GM21390 (cell line): ENCODE measurements at regions not wholly inside any gene's neighbourhood (a gene's known extent, or its start where the extent isn't known, plus 50 kb on each side); places are given as distances from the start of the nearest gene placed in this dataset.

ENCODE experiments used
- ATAC-seq: cut with Tn5 transposase; IDR thresholded peaks from one replicate; pipeline ENCODE4 v1.9.1; 2021; ENCODE audit not compliant: unreplicated experiment

DNA sequence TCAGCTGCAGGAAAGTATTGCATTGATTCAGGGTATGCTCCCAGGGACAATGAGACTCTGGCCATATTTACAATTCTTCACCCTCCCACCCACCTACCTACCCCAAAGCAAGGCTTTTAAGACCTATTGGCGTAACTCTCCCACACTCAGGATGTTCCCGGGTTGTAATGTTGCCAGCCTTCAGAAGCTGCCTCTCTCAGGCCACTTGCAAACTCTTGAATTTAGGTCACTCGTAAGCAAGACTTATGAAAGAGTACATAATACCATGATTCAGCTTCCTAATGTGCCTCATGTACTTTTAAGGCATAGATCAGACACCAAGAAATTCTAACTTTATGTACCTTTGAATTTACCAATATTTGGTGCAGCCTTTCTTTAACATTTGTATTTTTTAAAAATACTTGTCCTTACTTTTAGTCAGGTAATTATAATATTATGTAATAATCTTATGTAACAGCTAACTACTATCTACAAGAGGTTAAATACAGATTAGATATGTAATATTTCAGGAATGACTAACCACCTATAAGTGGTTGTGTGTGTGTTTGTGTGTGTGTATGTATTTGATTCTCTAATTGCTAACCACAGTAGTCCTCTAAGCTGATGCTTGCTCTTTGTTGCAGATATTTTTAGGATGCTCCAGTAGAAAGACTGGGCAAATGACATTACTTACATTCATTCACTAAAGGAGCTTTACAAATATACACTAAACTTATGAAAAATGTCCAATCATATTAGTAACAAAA, 630.5 kb upstream of the MEF2C start:
- ATAC-seq, result no peak

DNA sequence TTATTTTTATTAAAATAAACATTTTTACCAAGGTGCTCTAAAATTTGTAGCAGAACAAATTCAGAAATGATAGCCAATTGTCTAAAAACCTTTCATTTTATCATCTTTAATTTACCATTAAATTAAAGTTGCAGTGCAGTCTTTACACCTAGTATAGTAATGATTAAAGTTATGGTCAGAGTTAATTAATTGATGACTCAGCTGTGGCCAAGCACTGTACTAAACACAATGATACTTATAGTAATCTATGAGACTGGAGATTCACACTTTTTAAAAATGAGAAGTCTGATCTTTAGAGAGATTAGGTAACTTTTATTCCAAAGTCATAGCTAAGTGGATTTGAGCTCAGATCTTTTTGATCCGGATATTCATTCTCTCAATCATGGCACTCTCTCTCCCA, 621.1 kb upstream of the MEF2C start:
- no peak for ATAC-seq

DNA sequence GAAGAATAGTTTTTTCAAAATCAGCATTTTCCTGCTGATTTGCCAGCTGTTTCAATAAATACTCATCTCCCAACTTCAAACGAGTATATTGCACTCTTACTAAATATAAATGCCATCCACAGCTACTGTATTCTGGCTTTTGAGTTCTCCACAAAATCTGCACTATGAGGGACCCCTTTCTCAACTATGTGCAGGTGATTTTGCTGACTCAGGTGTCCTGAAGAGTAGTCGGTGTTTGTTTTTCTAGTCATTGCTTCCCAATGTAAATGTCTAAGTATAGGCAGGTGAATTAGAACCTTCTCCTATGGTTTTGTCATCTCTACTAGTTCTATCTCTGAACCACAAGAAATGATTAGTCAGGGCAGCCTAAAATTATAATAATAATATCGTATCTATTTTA, 616.8 kb upstream of the MEF2C start:
- no peak for ATAC-seq

DNA sequence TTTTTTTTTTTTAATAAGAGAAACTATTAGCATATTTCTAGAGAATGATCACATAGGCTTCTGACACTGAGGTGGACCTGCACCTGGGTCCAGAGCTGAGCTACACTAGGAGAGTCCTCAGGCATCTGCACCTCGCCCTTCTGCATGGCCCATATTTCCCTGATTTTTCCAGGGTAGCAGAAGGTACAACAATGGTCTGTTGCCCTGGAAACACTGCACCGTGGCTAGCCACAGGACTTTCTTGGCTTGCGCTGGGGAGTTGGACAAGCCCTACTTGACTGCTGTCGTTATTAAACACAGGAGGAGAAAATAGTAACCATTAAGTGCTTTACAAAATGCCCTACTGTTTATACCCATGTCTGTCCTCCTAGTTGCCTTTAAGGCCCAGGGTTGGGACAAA, 615.7 kb upstream of the MEF2C start:
- ATAC-seq, result no peak

DNA sequence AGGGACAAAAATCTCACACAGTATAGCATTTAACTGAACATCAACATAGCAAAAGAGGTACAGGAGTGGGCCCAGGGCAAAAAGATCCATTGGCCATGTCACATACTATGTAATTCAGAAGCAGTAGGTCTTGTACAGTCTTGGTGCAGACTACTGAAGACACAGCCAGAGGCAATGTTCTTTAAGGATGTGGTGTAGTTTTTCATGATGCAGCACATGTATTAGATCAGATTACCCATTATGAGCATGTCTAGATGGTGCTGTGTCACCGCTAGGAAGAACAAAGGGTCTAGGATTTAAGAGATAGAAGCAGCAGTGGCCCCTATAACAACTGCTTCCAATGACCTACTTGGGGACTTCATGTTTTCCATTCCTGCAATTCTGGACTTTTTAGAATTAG, 610.4 kb upstream of the MEF2C start:
- ATAC-seq, result no peak

DNA sequence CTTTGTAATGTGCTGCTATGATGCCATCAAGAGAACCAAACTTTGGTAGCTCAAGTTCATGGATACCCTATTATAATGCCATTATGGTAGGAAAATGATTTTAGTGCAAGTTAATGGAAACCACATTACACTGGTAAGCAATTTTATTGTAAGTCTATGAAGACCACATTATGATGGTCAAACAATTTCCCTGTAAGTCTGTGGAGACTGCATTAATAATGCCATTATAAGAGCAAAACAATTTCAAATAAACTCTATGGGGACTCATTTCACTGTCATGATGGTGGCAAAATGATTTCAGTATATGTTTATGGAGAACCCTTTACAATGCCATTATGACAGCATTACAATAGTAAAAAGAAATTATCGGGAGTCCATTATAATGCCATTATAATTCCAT, 602.0 kb upstream of the MEF2C start:
- ATAC-seq, result no peak

DNA sequence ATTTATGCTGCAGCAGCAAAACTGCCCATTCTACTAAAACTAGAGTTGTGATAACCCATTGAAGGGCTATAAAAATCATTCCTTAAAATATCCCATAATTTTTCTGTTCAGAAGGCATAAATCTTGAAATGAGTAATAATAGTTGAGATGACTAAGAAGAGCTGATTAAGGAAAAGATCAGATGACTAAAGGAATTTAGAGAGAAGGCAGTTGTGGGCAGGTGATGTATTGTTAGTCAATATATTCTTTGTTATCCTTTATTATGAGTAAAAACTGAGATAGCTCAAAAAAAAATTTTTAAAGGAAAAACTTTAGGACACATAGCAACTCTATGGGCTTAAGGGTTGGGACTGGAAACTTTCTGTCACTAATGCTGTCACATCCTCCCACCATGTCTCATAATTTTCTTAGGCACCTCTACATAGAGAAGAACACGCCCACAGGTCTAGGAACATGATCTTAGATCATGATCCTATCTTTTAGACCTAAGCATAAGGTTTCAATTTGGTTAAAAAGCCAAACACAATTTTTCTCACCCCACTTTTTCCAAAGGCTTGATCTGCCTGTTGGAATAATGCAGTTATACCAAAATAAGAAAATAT, 597.5 kb upstream of the MEF2C start:
- ATAC-seq, result no peak

DNA sequence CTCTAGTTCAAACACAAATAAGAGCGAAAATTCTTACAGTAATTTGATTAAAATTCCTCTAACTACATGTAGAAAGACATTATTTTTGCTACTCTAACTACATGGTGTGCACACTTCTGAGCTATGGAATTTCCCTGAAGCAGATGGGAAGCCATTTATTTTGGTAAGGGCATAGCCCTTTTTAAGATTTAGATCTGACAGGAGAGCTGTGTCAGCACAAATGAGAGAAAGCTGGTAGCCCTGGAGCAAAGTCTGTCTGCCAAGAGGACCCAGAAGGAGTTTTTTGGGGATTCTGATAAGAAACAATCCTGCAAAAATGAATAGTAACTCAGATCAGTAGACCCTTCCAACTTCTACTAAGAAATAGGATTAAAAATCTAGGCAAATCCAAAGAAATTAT, 595.9 kb upstream of the MEF2C start:
- ATAC-seq, result no peak

DNA sequence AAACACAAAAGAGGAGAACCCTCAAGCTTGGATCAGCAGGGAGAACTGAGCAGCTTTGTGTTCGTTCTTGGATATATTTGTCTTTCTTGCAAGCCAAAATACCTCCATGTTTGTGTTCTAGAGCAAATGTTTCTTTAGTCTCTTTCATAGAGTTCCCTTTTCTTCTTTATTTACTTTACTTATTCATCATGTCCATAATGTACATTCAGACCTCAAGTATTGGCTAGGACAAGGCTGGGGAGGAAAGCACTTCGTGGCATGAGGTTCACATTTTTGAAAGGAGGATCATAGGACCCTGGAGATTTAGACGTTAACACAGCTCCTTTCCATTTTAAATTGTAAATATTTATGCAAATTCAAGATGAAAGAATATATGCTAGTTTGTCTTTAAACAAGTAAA, 590.2 kb upstream of the MEF2C start:
- ATAC-seq, result no peak

DNA sequence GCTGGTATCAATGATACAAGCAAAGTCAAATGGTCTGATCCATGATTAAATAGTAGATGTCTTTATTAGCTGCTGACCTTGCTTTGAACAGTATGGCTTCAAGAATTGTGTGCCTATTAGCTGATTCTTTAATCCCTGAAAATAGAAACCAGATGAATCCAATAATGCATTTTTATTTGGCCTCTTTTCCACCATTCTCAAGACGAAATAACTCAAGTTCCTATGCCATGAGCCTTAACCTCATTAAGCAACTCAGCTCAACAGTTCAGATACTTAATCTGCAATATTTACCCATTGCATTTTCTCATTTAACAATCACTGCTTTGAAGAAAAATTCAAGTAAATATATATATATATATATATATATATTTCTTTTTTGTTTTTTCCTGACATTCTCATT, 588.6 kb upstream of the MEF2C start:
- ATAC-seq, result no peak

DNA sequence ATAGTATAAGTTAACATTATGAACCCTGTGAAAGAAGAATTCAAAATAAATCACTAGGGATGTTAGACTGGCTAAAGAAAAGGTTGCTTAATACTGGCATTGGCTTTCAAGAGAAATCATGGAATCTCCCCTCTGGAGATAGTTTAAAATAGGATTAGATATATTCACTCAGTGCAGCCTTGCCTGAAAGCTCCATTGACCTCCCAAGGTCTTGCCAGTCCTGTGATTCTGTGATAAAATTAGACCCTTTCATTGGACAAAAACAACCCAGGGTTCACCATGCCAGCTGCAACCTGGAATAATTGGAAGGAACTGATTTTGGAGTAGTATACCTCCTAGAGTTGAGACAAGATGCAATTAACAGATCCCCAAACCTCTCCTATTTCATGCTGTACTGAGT, 588.1 kb upstream of the MEF2C start:
- no peak for ATAC-seq

DNA sequence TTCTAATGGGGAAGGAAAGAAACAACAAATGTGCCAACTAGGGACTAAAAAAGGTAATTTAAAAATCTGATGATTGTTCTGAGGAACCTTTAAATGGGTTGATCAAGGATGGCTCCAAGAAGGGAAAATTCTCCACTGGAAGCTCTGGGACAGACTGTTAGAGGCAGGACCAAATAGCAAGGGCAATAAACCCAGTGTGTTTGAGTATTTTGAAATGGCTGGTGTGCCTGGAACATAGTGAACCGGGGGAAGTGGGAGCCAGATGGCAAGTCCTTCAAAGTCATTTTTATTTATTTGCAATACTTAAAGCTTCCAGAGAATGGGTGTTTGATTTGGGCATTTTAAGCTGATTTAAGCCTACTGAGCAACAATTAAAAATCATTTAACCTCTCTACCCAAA, 587.7 kb upstream of the MEF2C start:
- no peak for ATAC-seq

DNA sequence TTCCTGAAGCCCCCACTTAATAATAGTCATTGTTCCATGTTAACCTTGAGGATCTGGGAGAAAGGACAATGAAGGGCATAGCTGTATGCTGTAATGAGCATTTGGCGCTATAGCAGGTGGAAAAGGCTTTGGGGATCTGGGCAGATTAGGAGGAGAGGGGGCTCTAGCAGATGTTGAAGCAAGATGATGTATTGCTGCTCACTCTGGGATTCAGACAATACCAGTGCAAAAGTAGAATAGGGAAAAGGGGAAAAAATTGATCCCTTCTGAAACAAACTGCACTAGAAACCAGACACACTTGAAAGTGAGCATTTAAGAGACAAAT, 575.3 kb upstream of the MEF2C start:
- ATAC-seq, result no peak

DNA sequence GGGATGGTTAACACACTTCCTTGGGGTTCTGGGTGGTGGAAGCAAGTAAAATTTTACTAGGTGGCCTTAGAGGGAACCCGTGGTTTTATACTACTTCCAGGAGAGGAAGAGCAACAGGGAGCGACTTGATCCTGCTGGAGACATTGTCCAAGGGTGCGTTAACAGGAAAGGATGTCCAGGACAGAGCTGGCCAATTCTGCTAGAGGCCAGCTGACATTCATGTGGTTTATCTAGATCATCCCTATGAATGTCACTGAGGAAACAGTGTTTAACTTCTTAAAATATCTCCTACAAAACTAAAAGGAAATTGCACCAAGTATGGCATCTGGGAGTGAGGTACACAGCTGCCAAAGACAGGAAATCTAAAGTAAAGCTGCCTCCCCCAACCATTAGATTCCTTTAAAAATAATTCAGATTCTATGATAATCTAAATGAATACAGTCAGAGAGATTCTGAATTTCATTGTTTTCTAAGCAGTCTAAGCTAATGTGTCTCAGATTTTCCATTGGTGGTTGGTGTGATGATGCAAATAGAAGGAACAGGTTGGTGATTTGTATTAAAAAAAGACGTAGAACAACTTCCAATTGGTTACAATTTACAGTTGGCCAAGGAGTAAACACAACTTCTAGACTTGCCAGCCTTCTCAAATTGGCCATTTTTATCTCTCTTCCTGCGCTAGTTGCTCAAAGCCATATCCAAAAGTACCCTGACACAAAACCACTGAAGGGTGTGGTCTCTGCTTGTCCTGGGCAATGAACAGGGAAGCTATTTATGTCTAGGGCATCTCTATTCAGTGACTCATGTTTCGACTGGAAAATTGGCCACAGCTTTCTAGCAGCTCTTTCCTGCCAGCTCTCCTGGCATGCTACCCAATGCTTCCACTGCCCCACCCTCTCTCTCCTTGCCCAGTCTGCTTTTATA, 574.7 kb upstream of the MEF2C start:
- no peak for ATAC-seq

DNA sequence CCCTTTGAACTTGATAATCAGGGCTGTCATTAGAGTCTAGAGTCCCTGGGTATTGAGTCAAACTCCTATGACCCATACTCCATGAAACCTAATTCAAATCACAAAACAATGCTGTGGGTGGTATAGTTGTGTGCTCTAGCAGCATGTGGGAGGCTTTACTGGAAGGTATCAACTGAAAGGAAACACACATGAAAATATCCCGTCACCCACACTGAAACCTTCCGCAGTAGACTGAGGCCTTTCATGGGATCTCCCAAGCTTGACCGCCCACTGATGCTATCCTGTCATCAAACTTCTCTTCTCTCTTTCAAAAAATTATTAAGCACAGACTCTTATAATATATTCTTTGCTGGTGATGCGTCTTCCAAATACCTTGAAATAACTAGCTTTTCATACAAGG, 569.1 kb upstream of the MEF2C start:
- no peak for ATAC-seq

DNA sequence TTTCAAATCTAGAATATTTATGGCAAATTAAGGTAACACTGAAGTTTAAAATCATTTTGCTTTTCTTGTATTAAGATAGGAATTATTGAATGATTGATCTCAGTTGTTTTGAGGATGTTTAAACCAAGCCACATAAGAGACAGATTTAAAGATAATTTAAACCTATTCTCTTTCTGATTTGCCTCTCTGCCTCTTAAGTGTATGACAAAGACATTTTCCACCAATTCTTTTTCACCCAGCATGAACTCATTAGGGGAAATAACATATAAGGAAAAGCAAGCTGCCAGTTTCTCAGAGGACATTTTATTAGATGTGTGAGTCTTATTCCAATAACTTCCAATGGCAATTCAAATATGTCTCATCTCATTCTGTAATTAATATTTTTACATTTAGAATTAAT, 568.3 kb upstream of the MEF2C start:
- no peak for ATAC-seq

DNA sequence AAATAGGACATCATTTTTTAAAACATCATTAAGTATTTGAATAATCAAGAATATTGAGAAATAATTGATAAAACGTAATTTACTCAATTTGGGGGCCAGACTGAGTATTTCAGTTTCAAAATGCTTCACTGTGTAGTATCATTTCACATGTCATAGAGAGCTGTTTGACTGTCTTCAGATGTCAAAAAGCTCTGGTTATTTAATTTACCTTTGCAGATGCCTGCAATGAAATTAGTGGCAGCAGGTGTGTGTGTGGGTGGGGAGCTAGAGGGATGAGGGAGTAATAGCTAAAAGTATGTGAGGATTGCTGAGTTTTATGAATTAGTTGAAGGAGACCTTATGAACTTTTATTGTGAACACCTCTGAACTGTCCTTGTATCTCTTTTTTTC, 567.2 kb upstream of the MEF2C start:
- ATAC-seq, result peak; percentile 35

DNA sequence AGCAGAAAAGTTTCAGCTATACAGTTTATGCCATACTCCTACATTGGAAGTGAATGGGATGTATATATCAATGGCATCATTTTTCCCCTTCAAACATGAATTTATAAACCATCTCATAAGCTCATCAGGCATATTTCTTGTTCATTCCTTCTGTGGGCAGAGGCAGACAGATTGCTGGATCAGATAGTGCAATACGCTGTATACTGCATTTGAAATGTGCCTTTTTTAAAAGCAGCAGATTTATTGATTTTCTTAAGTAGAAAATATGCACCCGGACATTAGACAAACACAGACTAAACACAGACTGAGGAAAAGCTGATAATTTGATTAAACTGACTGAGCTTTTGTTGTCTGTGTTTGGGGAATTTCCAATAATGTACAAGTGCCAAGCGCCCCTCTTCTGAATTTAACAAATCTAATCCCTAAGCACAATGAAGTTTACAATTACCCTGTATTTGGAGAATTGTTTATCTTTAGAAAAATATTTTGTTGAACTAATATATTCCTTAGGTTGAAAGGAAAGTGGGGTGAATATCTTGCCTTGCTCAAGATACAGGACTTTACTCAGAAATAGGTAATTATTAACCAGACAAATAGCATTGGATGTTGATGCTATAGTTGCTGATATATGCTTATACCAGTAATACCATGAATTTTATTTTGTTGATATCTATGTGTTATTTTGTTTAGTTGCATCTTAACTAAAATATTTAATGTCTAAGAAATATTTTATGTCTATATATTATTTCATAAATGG, 566.6 kb upstream of the MEF2C start:
- ATAC-seq, result no peak

DNA sequence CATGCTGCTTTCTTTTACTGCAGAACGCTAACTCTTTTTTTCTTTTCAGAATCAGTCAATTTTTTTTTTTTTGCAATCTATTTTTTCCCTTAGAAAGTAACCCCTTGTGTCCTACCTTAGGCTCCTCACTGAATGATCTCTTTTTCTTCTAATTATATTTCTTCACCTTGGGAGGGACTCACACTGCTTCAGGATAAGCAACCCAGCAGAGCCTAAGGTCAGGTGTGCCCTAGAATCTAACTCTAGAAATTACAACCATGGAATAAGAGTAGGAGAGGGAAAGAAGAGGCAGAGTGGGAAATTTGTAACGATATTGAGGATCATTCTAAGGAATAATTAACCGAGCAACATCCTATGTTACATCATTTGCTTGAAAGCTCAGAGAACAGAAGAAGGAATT, 564.0 kb upstream of the MEF2C start:
- ATAC-seq, result no peak

DNA sequence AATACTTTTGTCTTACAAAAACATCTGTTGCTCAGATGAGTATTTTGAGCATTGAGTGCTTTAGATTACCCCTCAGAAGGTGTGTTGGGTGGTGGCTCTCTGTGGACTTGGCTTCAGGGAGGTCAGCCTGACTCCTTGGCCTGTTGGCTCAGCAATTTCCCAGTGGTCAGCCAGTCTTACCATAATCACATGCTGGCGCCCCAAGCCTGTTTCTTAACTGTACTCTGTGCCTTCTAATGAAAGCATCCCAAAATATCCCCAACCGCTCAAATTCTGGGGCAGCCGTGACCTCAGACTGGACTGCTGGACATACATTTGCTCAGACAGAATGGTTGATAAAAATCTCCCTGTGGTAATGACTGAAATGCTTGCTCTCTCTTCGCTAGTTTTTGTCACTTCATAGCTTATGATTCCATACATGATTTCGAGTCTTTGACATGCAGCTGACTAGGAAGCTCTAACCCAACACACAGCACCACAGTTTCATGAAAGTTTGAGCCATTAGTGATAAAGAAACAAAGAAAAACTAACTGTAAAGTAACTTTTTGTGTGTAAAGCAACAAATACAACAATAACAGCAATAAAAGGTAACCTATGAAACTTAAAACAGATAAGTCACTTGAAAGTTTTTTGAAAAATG, 562.2 kb upstream of the MEF2C start:
- peak; percentile 45 for ATAC-seq

DNA sequence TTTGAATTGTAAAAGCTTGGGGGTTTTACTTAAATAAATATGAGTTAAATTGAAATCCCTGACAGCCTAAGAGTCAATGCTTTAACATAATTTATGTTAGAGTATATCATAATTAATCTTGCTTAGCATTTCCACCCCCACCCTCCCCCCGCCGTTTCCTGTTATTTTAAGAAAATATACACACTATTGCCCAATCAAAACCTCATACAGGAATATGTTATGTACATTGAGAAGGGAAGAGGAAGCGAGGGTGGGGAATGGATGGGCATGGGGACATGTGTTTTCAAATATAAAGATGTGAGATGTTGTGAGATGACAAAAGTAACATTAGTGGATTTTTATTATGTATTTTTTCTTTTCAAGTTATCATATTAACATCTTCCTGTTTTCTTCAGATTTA, 561.1 kb upstream of the MEF2C start:
- ATAC-seq, result no peak
